IMR-90 (cell line): ENCODE measurements at regions not wholly inside any gene's neighbourhood (a gene's known extent, or its start where the extent isn't known, plus 50 kb on each side); places are given as distances from the start of the nearest gene placed in this dataset.
A peak's percentile ranks its signal among the peaks of the same experiment; 100 is the strongest.

ENCODE experiments used
- ATAC-seq: fragments of 200-7000 bp; cut with Tn5 transposase; 2 replicates; pipeline ENCODE4 v1.9.1; 2020; ENCODE audit warnings: low read depth, mild to moderate bottlenecking, moderate library complexity
- BruUV-seq: library from RNA; stranded (reverse); fragments of 400-500 nt; replicated peaks from 2 replicates; lab custom pipeline; 2021; lab: Mats Ljungman, UMichigan
- CTCF ChIA-PET: fragments of 300-600 bp; formaldehyde crosslinking; extraction: SDS; loops from one replicate; lab custom pipeline; 2021; ENCODE audit warnings: antibody characterized with exemption; lab: Yijun Ruan, JAX
- POLR2A ChIA-PET: fragments of 300-600 bp; sonication (Branson Sonifier 250); formaldehyde crosslinking; loops from one replicate; lab custom pipeline; 2022; ENCODE audit warnings: antibody characterized with exemption; ENCODE audit not compliant: unreplicated experiment; lab: Charles Lee
- DNase-seq: peaks from one replicate; pipeline ENCODE4 v3.0.0; 2013
- H2AFZ ChIP-seq: replicated peaks from 2 replicates; pipeline ENCODE3; 2013; ENCODE audit warnings: low read length, mild to moderate bottlenecking; ENCODE audit not compliant: poor library complexity
- H2AK5ac ChIP-seq: 2 replicates; pipeline ENCODE4 v1.6.1; 2013; ENCODE audit warnings: low read depth, low read length, inconsistent platforms
- H2AK9ac ChIP-seq: replicated peaks from 2 replicates; pipeline ENCODE3; 2013; ENCODE audit warnings: mild to moderate bottlenecking, low read depth, low read length, moderate library complexity; ENCODE audit not compliant: poor library complexity
- H2BK120ac ChIP-seq: 2 replicates; pipeline ENCODE4 v1.6.1; 2013; ENCODE audit warnings: low read depth, low read length, inconsistent platforms
- H2BK15ac ChIP-seq: 3 replicates; pipeline ENCODE4 v1.6.1; 2013; ENCODE audit warnings: low read depth, low read length, inconsistent platforms
- H2BK20ac ChIP-seq: 2 replicates; pipeline ENCODE4 v1.6.1; 2013; ENCODE audit warnings: low read depth, mild to moderate bottlenecking, inconsistent platforms, low read length, moderate library complexity
- H2BK5ac ChIP-seq: 2 replicates; pipeline ENCODE4 v1.6.1; 2013; ENCODE audit warnings: mild to moderate bottlenecking, low read depth, low read length, inconsistent platforms; ENCODE audit not compliant: poor library complexity, severe bottlenecking
- H3K14ac ChIP-seq: replicated peaks from 2 replicates; pipeline ENCODE4 v1.6.1; 2013; ENCODE audit warnings: low read depth, low read length, inconsistent platforms
- H3K18ac ChIP-seq: 2 replicates; pipeline ENCODE4 v1.6.1; 2013; ENCODE audit warnings: low read depth, low read length, control low read depth
- H3K23ac ChIP-seq: 2 replicates; pipeline ENCODE4 v1.6.1; 2013; ENCODE audit warnings: low read depth, low read length, inconsistent platforms
- H3K27ac ChIP-seq: 2 replicates; pipeline ENCODE4 v1.5.1; 2013; ENCODE audit warnings: mild to moderate bottlenecking, control low read depth, low read length; ENCODE audit not compliant: insufficient read depth
- H3K27me3 ChIP-seq: 2 replicates; pipeline ENCODE4 v1.6.1; 2013; ENCODE audit warnings: low read length; ENCODE audit not compliant: control insufficient read depth, insufficient read depth
- H3K36me3 ChIP-seq: 2 replicates; pipeline ENCODE4 v1.6.1; 2013; ENCODE audit warnings: low read length, mixed read lengths; ENCODE audit not compliant: control insufficient read depth, insufficient read depth
- H3K4ac ChIP-seq: 2 replicates; pipeline ENCODE4 v1.6.1; 2013; ENCODE audit warnings: low read depth, low read length, inconsistent platforms
- H3K4me1 ChIP-seq: 2 replicates; pipeline ENCODE4 v1.6.1; 2013; ENCODE audit warnings: low read length, mixed read lengths; ENCODE audit not compliant: control insufficient read depth, insufficient read depth
- H3K4me2 ChIP-seq: 2 replicates; pipeline ENCODE4 v1.6.1; 2013; ENCODE audit warnings: low read depth, mild to moderate bottlenecking, control low read depth, low read length, moderate library complexity
- H3K4me3 ChIP-seq: 2 replicates; pipeline ENCODE4 v1.5.1; 2013; ENCODE audit warnings: low read depth, mild to moderate bottlenecking, control low read depth, low read length, moderate library complexity; ENCODE audit not compliant: insufficient read depth
- H3K56ac ChIP-seq: 2 replicates; pipeline ENCODE4 v1.6.1; 2013; ENCODE audit warnings: low read length, inconsistent platforms; ENCODE audit not compliant: insufficient read depth; ENCODE audit errors: extremely low read depth
- H3K79me1 ChIP-seq, 2 experiments: 2 replicates each; pipeline ENCODE4 v1.6.1; 2013; ENCODE audit warnings: low read length in 2 of 2, inconsistent platforms in 1 of 2, low read depth in 1 of 2
- H3K9ac ChIP-seq: 2 replicates; pipeline ENCODE4 v1.6.1; 2013; ENCODE audit warnings: low read depth, low read length, control low read depth
- H3K9me1 ChIP-seq: 2 replicates; pipeline ENCODE4 v1.6.1; 2013; ENCODE audit warnings: low read length, inconsistent platforms; ENCODE audit not compliant: insufficient read depth
- H3K9me3 ChIP-seq: 2 replicates; pipeline ENCODE4 v1.6.1; 2013; ENCODE audit warnings: low read length; ENCODE audit not compliant: control insufficient read depth, insufficient read depth
- H4K20me1 ChIP-seq: 2 replicates; pipeline ENCODE4 v1.6.1; 2013; ENCODE audit warnings: low read length, inconsistent platforms; ENCODE audit not compliant: insufficient read depth
- H4K5ac ChIP-seq: 2 replicates; pipeline ENCODE4 v1.6.1; 2013; ENCODE audit warnings: mild to moderate bottlenecking, low read depth, low read length, control low read depth
- H4K8ac ChIP-seq, 2 experiments: 2 replicates each; pipeline ENCODE4 v1.6.1; 2013; ENCODE audit warnings: low read depth in 2 of 2, low read length in 2 of 2, control low read depth in 1 of 2, inconsistent platforms in 1 of 2
- H4K91ac ChIP-seq: 2 replicates; pipeline ENCODE4 v1.6.1; 2013; ENCODE audit warnings: low read depth, low read length, inconsistent platforms; ENCODE audit not compliant: insufficient read depth
- FOS ChIP-seq: fragments of 150-350 bp; IDR thresholded peaks from 2 replicates; pipeline ENCODE4 v1.6.1; 2016; ENCODE audit warnings: low read depth, low read length
- MAZ ChIP-seq: IDR thresholded peaks from 2 replicates; pipeline ENCODE4 v1.6.1; 2012; ENCODE audit warnings: low read depth, mild to moderate bottlenecking, low read length, improper control_type of control experiment, moderate library complexity, borderline replicate concordance
- NFE2L2 ChIP-seq: fragments of 150-350 bp; IDR thresholded peaks from 2 replicates; pipeline ENCODE4 v1.6.1; 2016; ENCODE audit warnings: low read depth, mild to moderate bottlenecking, low read length
- POLR2A ChIP-seq: IDR thresholded peaks from 2 replicates; pipeline ENCODE4 v1.6.1; 2012; ENCODE audit warnings: mild to moderate bottlenecking, low read depth, low read length
- WGBS, 2 experiments: methylation state at CpG; one replicate each; pipeline versions ENCODE4 v1.1.5 to v1.1.7; 2013; ENCODE audit warnings: missing lambda C conversion rate in 2 of 2; ENCODE audit not compliant: insufficient read length in 1 of 2; ENCODE audit errors: extremely low coverage in 2 of 2; 5-methylcytosine and 5-hydroxymethylcytosine counted together
- dilution Hi-C: fragments of 300-500 bp; cut with HindIII; formaldehyde crosslinking; loops from one replicate; pipeline ENCODE4 v1.14.3; 2018; ENCODE audit warnings: low sequenced_read_pairs; ENCODE audit not compliant: unreplicated experiment
- in situ Hi-C: fragments of 300-500 bp; cut with MboI; formaldehyde crosslinking; loops from 3 replicates; pipeline ENCODE4 v1.14.3; 2019; ENCODE audit warnings: low sequenced_read_pairs, inconsistent platforms, mixed read lengths
- intact Hi-C: fragments of 100-400 bp; cut with micrococcal nuclease; formaldehyde crosslinking; loops from 2 replicates; pipeline ENCODE4 v1.10.0; 2022
- TF ChIP-seq, protein P1 (sequence below): conservative IDR thresholded peaks from 2 replicates; pipeline ENCODE4 v1.5.1; 2012; ENCODE audit warnings: mild to moderate bottlenecking, low read depth, low read length, improper control_type of control experiment

- 60% methylated on average over 1 of the region's 4 CpGs; no CpG with 5 or more reads in 1 of the 2 experiments for whole genome bisulfite sequencing, 2 experiments
- no peak for DNase-seq
- H3K9me1 ChIP-seq = 0 out of 2 replicates have a peak, but pooled peaks cover 2% of the 10 kb centered on the region
- peak overlapping the region; percentile 37; the same call in 1 of the 2 replicates for H2AK5ac ChIP-seq
- no peak overlapping the region for H2AK9ac ChIP-seq
- dilution Hi-C loops (no loop called here), in situ Hi-C loops (no loop called here), intact Hi-C loops (no loop called here)
- no peak overlapping the region for H4K91ac ChIP-seq
- ChIA-PET POLR2A (interaction anchor here (0.6 to 0.8 kb wide), 3 partner anchors 9 to 93 kb away, joined by 3 to 5 read pairs (median 3); no protein-coding TSS in a partner anchor), CTCF (no interaction called here)
- TF ChIP-seq, protein P1, sequence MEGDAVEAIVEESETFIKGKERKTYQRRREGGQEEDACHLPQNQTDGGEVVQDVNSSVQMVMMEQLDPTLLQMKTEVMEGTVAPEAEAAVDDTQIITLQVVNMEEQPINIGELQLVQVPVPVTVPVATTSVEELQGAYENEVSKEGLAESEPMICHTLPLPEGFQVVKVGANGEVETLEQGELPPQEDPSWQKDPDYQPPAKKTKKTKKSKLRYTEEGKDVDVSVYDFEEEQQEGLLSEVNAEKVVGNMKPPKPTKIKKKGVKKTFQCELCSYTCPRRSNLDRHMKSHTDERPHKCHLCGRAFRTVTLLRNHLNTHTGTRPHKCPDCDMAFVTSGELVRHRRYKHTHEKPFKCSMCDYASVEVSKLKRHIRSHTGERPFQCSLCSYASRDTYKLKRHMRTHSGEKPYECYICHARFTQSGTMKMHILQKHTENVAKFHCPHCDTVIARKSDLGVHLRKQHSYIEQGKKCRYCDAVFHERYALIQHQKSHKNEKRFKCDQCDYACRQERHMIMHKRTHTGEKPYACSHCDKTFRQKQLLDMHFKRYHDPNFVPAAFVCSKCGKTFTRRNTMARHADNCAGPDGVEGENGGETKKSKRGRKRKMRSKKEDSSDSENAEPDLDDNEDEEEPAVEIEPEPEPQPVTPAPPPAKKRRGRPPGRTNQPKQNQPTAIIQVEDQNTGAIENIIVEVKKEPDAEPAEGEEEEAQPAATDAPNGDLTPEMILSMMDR = no peak
- TF ChIP-seq FOS = no peak
- TF ChIP-seq MAZ = no peak
- no peak for TF ChIP-seq NFE2L2
- no peak for TF ChIP-seq POLR2A
- H3K9me3 ChIP-seq = no peaks in the 10 kb centered on the region
- H2BK5ac ChIP-seq = no peak overlapping the region
- H3K27me3 ChIP-seq = no peaks in the 10 kb centered on the region
- H2BK120ac ChIP-seq = no peak overlapping the region
- H4K20me1 ChIP-seq = no peaks in the 10 kb centered on the region
- H3K79me1 ChIP-seq = no peaks in the 10 kb centered on the region
- BruUV-seq = no TSS peak
- H2AFZ ChIP-seq = no peak overlapping the region
- ATAC-seq = no peak
- H4K5ac ChIP-seq = no peak overlapping the region
- H3K4me2 ChIP-seq = no peak overlapping the region
- H4K8ac ChIP-seq = no peak overlapping the region
- peaks cover 10% of the 10 kb centered on the region for H3K4me1 ChIP-seq
- H3K14ac ChIP-seq = no peak overlapping the region
- H3K56ac ChIP-seq = no peak overlapping the region
- H3K27ac ChIP-seq = no peak overlapping the region
- H3K4me3 ChIP-seq = no peak overlapping the region
- H3K4ac ChIP-seq = peak overlapping the region; percentile 4; the same call in 1 of the 2 replicates
- H3K36me3 ChIP-seq = no peaks in the 10 kb centered on the region
- H3K18ac ChIP-seq = no peak overlapping the region
- H2BK15ac ChIP-seq = no peak overlapping the region
- no peak overlapping the region for H3K23ac ChIP-seq
- no peak overlapping the region for H2BK20ac ChIP-seq
- no peak overlapping the region for H3K9ac ChIP-seq
Measured at GRCh38 chr20:50328996-50329898, 138.6 kb downstream of the CEBPB start.
